GM12878 (cell line): ENCODE measurements at regions not wholly inside any gene's neighbourhood (a gene's known extent, or its start where the extent isn't known, plus 50 kb on each side); places are given as distances from the start of the nearest gene placed in this dataset.

Source experiments
- ATAC-seq: fragments of 200-7000 bp; cut with Tn5 transposase; 3 replicates; pipeline ENCODE4 v1.9.1; 2020; ENCODE audit warnings: mild to moderate bottlenecking, moderate library complexity
- BruUV-seq: library from RNA; stranded (reverse); fragments of 400-500 nt; replicated peaks from 2 replicates; lab custom pipeline; 2021; lab: Mats Ljungman, UMichigan
- CTCF ChIA-PET: fragments of 300-600 bp; sonication (Branson Sonifier 250); formaldehyde crosslinking; extraction: SDS; loops from one replicate; lab custom pipeline; 2021; ENCODE audit warnings: inconsistent platforms; lab: Yijun Ruan, JAX
- POLR2A ChIA-PET: fragments of 350-600 bp; formaldehyde crosslinking; extraction: SDS; loops from one replicate; lab custom pipeline; 2021; ENCODE audit warnings: inconsistent platforms; lab: Charles Lee
- RAD21 ChIA-PET: fragments of 300-600 bp; sonication (Branson Sonifier 250); formaldehyde crosslinking; loops from one replicate; lab custom pipeline; 2023; ENCODE audit warnings: antibody characterized with exemption; ENCODE audit not compliant: unreplicated experiment; lab: Charles Lee
- SMC1A ChIA-PET: fragments of 300-600 bp; sonication (Branson Sonifier 250); formaldehyde crosslinking; loops from one replicate; lab custom pipeline; 2023; ENCODE audit not compliant: unreplicated experiment, uncharacterized antibody; lab: Charles Lee
- DNase-seq: peaks from one replicate; pipeline ENCODE4 v3.0.0-alpha.2; 2011; ENCODE audit warnings: low read depth, low spot score
- FAIRE-seq: peaks from 3 replicates; lab custom pipeline; 2011; peaks lifted over from hg19 to GRCh38; lab: Jason Lieb, UNC
- H2AFZ ChIP-seq: 2 replicates; pipeline ENCODE4 v1.6.0; 2011; ENCODE audit warnings: low read depth, low read length, control low read depth; ENCODE audit not compliant: control insufficient read depth
- H3K27ac ChIP-seq: 2 replicates; pipeline ENCODE4 v1.5.1; 2011; ENCODE audit warnings: control low read depth; ENCODE audit not compliant: control insufficient read depth, insufficient read depth
- H3K27me3 ChIP-seq, 2 experiments: replicated peaks in 1 of 2; 2 replicates each; pipeline versions ENCODE4 v1.6.0 to v1.6.1; 2011; ENCODE audit warnings: low read length in 1 of 2; ENCODE audit not compliant: control insufficient read depth in 2 of 2, insufficient read depth in 2 of 2
- H3K36me3 ChIP-seq, 2 experiments: 2 replicates each; pipeline ENCODE4 v1.5.1; 2011; ENCODE audit warnings: low read length in 1 of 2; ENCODE audit not compliant: control insufficient read depth in 2 of 2, insufficient read depth in 2 of 2
- H3K4me1 ChIP-seq: 2 replicates; pipeline ENCODE4 v1.6.1; 2011; ENCODE audit warnings: mild to moderate bottlenecking, low read length, moderate library complexity, mixed read lengths; ENCODE audit not compliant: control insufficient read depth, insufficient read depth
- H3K4me2 ChIP-seq: 2 replicates; pipeline ENCODE4 v1.6.0; 2011; ENCODE audit warnings: control low read depth; ENCODE audit not compliant: control insufficient read depth, insufficient read depth
- H3K4me3 ChIP-seq: fragments of 200-600 bp; sonication (generic); 2 replicates; pipeline ENCODE4 v1.5.1; 2016
- H3K79me2 ChIP-seq: 2 replicates; pipeline ENCODE4 v1.6.0; 2011; ENCODE audit warnings: low read length; ENCODE audit not compliant: control insufficient read depth, insufficient read depth
- H3K9ac ChIP-seq: 2 replicates; pipeline ENCODE4 v1.8.0; 2011; ENCODE audit warnings: low read length, control low read depth, mixed read lengths; ENCODE audit not compliant: control insufficient read depth, insufficient read depth
- H3K9me3 ChIP-seq: replicated peaks from 3 replicates; pipeline ENCODE4 v1.5.1; 2011; ENCODE audit warnings: mild to moderate bottlenecking, low read length; ENCODE audit not compliant: control insufficient read depth, insufficient read depth
- H4K20me1 ChIP-seq: 2 replicates; pipeline ENCODE4 v1.6.0; 2011; ENCODE audit not compliant: control insufficient read depth, insufficient read depth
- ATF7 ChIP-seq: fragments of 450-650 bp; IDR thresholded peaks from 2 replicates; pipeline ENCODE4 v1.6.1; 2016; ENCODE audit warnings: low read depth, mild to moderate bottlenecking
- CBX3 ChIP-seq: fragments of 200-600 bp; sonication (generic); IDR thresholded peaks from 2 replicates; pipeline ENCODE4 v1.6.1; 2016; ENCODE audit warnings: low read depth, borderline replicate concordance
- CHD4 ChIP-seq: fragments of 200-600 bp; sonication (generic); IDR thresholded peaks from 2 replicates; pipeline ENCODE4 v1.6.1; 2016; ENCODE audit warnings: mild to moderate bottlenecking
- FOS ChIP-seq: IDR thresholded peaks from 3 replicates; pipeline ENCODE4 v1.6.1; 2011; ENCODE audit warnings: borderline replicate concordance; ENCODE audit not compliant: insufficient read length; ENCODE audit errors: extremely low read depth
- HSF1 ChIP-seq: fragments of 150-350 bp; IDR thresholded peaks from 2 replicates; pipeline ENCODE4 v1.6.1; 2014; ENCODE audit warnings: mild to moderate bottlenecking, low read depth, low read length
- KDM1A ChIP-seq: fragments of 200-600 bp; sonication (generic); IDR thresholded peaks from 2 replicates; pipeline ENCODE4 v1.6.1; 2016; ENCODE audit warnings: borderline replicate concordance
- MEF2A ChIP-seq: IDR thresholded peaks from 2 replicates; pipeline ENCODE4 v1.6.1; 2011; ENCODE audit warnings: low read depth, mild to moderate bottlenecking, low read length, moderate library complexity; ENCODE audit not compliant: insufficient read depth
- MXI1 ChIP-seq: fragments of 150-350 bp; IDR thresholded peaks from 2 replicates; pipeline ENCODE4 v1.6.1; 2011; ENCODE audit warnings: low read depth, mild to moderate bottlenecking, inconsistent platforms, low read length, improper control_type of control experiment
- SIN3A ChIP-seq: IDR thresholded peaks from 2 replicates; pipeline ENCODE4 v1.6.1; 2012; ENCODE audit warnings: low read depth, low read length, improper control_type of control experiment
- SP1 ChIP-seq: IDR thresholded peaks from one replicate; pipeline ENCODE4 v1.6.1; 2011; ENCODE audit warnings: low read depth, low read length
- TBL1XR1 ChIP-seq: IDR thresholded peaks from 2 replicates; pipeline ENCODE4 v1.6.1; 2012; ENCODE audit warnings: low read depth, low read length, improper control_type of control experiment
- ZNF24 ChIP-seq: fragments of 450-650 bp; IDR thresholded peaks from 2 replicates; pipeline ENCODE4 v1.6.1; 2017; ENCODE audit warnings: antibody characterized with exemption, mild to moderate bottlenecking
- ZNF687 ChIP-seq: fragments of 450-650 bp; IDR thresholded peaks from 2 replicates; pipeline ENCODE4 v1.6.1; 2017; ENCODE audit warnings: mild to moderate bottlenecking, moderate library complexity
- WGBS: methylation state at CpG from one replicate; pipeline ENCODE4 v1.1.6; 2016; ENCODE audit warnings: low lambda C conversion rate; ENCODE audit not compliant: insufficient replicate concordance, insufficient coverage; ENCODE audit errors: missing lambda C conversion rate; 5-methylcytosine and 5-hydroxymethylcytosine counted together
- in situ Hi-C: fragments of 300-500 bp; cut with MboI; formaldehyde crosslinking; loops from 9 replicates; pipeline ENCODE4 v1.14.3; 2018; ENCODE audit warnings: mixed read lengths
- intact Hi-C: fragments of 100-400 bp; cut with micrococcal nuclease; formaldehyde crosslinking; loops from one replicate; pipeline ENCODE4 v1.14.2; 2022; ENCODE audit not compliant: unreplicated experiment

GRCh38 chr1:182279302-182279701, 112.3 kb downstream of the GLUL start:
- ChIA-PET SMC1A (interaction anchor here (0.6 to 1.4 kb wide), 3 partner anchors 10 to 95 kb away, joined by 3 read pairs; no protein-coding TSS in a partner anchor), CTCF (interaction anchor here (1.4 kb wide), 1 partner anchor 117 kb away, joined by 3 read pairs; no protein-coding TSS in a partner anchor), POLR2A (interaction anchor here (0.6 to 0.7 kb wide), 2 partner anchors 45 to 482 kb away, joined by 4 read pairs; no protein-coding TSS in a partner anchor), RAD21 (no interaction called here)
- H3K36me3 ChIP-seq, result no peaks in the 10 kb centered on the region
- no peaks in the 10 kb centered on the region for H4K20me1 ChIP-seq
- ATAC-seq (no peak), FAIRE-seq (no peak), DNase-seq (no peak)
- H3K9ac ChIP-seq, result no peak overlapping the region
- H3K79me2 ChIP-seq, result no peaks in the 10 kb centered on the region
- intact Hi-C loops, result no loop called here
- no peak for TF ChIP-seq MEF2A
- TF ChIP-seq ZNF24, result no peak
- no peak for TF ChIP-seq ATF7
- TF ChIP-seq ZNF687, result no peak
- no peak for TF ChIP-seq CBX3
- TF ChIP-seq FOS, result no peak
- TF ChIP-seq KDM1A, result no peak
- no peak for TF ChIP-seq SP1
- no peak for TF ChIP-seq MXI1
- TF ChIP-seq CHD4, result no peak
- TF ChIP-seq SIN3A, result no peak
- TF ChIP-seq HSF1, result no peak
- TF ChIP-seq TBL1XR1, result no peak
- no peak overlapping the region for H3K4me2 ChIP-seq
- no TSS peak for BruUV-seq
- no peak overlapping the region for H2AFZ ChIP-seq
- H3K4me1 ChIP-seq, result no peaks in the 10 kb centered on the region
- WGBS, result 33% methylated on average over 6 of the region's 7 CpGs
- no peak overlapping the region for H3K4me3 ChIP-seq
- in situ Hi-C loops, result no loop called here
- no peaks in the 10 kb centered on the region for H3K9me3 ChIP-seq
- no peak overlapping the region for H3K27ac ChIP-seq
- H3K27me3 ChIP-seq, result 0 out of 4 replicates have a peak, but pooled peaks cover 0 to 1% of the 10 kb centered on the region in 2 experiments
